GM10248 (cell line): ENCODE measurements at regions not wholly inside any gene's neighbourhood (a gene's known extent, or its start where the extent isn't known, plus 50 kb on each side); places are given as distances from the start of the nearest gene placed in this dataset.
A peak's percentile ranks its signal among the peaks of the same experiment; 100 is the strongest.

ENCODE experiments used
- CTCF ChIA-PET: fragments of 300-600 bp; sonication (Branson Sonifier 250); formaldehyde crosslinking; extraction: SDS; loops from one replicate; lab custom pipeline; 2021; ENCODE audit warnings: antibody characterized with exemption; lab: Yijun Ruan, JAX
- POLR2A ChIA-PET: fragments of 350-650 bp; sonication (Branson Sonifier 250); formaldehyde crosslinking; extraction: SDS; loops from one replicate; lab custom pipeline; 2020; ENCODE audit warnings: antibody characterized with exemption; lab: Yijun Ruan, JAX
- DNase-seq: peaks from one replicate; pipeline ENCODE4 v3.0.0; 2012; ENCODE audit errors: extremely low spot score
- CTCF ChIP-seq: IDR thresholded peaks from 2 replicates; pipeline ENCODE4 v1.5.1; 2012; ENCODE audit warnings: mild to moderate bottlenecking, low read depth; ENCODE audit errors: extremely low read depth, missing control alignments, control extremely low read depth

GRCh38 chr2:88345842-88346241 is 106.7 kb downstream of the FOXI3 start:
- no peak for TF ChIP-seq CTCF
- POLR2A ChIA-PET = no interaction called here
- no peak for DNase-seq
- CTCF ChIA-PET = no interaction called here

GRCh38 chr2:88342749-88343148 is 109.7 kb downstream of the FOXI3 start:
- DNase-seq = no peak
- no peak for TF ChIP-seq CTCF
- ChIA-PET POLR2A (no interaction called here), CTCF (interaction anchor here (1.0 to 1.1 kb wide), 2 partner anchors 9 to 17 kb away, joined by 3 read pairs; no protein-coding TSS in a partner anchor)

- ChIA-PET CTCF (interaction anchor here (1.4 kb wide), 2 partner anchors 8 to 16 kb away, joined by 3 to 6 read pairs; no protein-coding TSS in a partner anchor), POLR2A (no interaction called here)
- no peak for TF ChIP-seq CTCF
- no peak for DNase-seq
These were observed 118.1 kb downstream of the FOXI3 start for GRCh38 chr2:88334418-88334817.

GRCh38 chr2:88331239-88331638 is 121.3 kb downstream of the FOXI3 start:
- TF ChIP-seq CTCF = no peak
- no peak for DNase-seq
- ChIA-PET POLR2A (no interaction called here), CTCF (interaction anchor here (1.3 kb wide), 1 partner anchor 17 kb away, joined by 3 read pairs; no protein-coding TSS in a partner anchor)

GRCh38 chr2:88329815-88330603 is 122.5 kb downstream of the FOXI3 start:
- CTCF ChIA-PET = no interaction called here
- TF ChIP-seq CTCF = no peak
- DNase-seq = peak; percentile 45
- POLR2A ChIA-PET = no interaction called here

GRCh38 chr2:88321449-88322248 is 130.8 kb downstream of the FOXI3 start:
- CTCF ChIA-PET = interaction anchor here (1.6 kb wide), 2 partner anchors 26 to 30 kb away, joined by 3 to 5 read pairs; no protein-coding TSS in a partner anchor
- POLR2A ChIA-PET = no interaction called here
- no peak for DNase-seq

More at GRCh38 chr2:88321449-88322248, 130.8 kb downstream of the FOXI3 start:
- no peak for TF ChIP-seq CTCF
